ENCODE measurements at regions not wholly inside any gene's neighbourhood (a gene's known extent, or its start where the extent isn't known, plus 50 kb on each side); places are given as distances from the start of the nearest gene placed in this dataset.
"Not testable (repeated sequence)": the region's sequence is repeated elsewhere in the genome, so short reads cannot be mapped to it uniquely, and the experiment has no call there.

DNA sequence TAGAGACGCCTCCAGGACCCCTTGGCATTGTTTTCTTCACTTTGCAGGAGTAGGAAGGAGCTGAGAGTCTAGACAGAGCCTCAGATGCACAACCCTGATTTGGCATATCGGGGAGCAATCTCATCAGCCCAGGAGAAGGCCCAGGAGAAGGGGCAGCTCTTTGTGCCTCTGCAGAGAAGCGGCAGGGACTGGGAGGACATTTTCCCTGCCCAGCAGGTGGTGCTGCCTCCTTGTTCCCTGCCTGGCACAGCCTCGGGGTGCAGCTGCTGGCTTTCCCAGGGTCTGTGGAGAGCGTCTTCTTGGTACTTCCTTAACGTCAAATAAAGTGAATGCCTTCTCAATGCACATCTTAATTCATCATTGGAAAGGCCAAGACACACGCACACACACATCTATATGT, 419.5 kb downstream of the TMEM121 start:
- H3K27ac ChIP-seq: no peak overlapping the region
- no peaks in the 10 kb centered on the region for H3K36me3 ChIP-seq (replicated peaks in 1 of 2)
- no peaks in the 10 kb centered on the region for H3K27me3 ChIP-seq
- no peak overlapping the region for H3K4me3 ChIP-seq
- TF ChIP-seq, protein P1, sequence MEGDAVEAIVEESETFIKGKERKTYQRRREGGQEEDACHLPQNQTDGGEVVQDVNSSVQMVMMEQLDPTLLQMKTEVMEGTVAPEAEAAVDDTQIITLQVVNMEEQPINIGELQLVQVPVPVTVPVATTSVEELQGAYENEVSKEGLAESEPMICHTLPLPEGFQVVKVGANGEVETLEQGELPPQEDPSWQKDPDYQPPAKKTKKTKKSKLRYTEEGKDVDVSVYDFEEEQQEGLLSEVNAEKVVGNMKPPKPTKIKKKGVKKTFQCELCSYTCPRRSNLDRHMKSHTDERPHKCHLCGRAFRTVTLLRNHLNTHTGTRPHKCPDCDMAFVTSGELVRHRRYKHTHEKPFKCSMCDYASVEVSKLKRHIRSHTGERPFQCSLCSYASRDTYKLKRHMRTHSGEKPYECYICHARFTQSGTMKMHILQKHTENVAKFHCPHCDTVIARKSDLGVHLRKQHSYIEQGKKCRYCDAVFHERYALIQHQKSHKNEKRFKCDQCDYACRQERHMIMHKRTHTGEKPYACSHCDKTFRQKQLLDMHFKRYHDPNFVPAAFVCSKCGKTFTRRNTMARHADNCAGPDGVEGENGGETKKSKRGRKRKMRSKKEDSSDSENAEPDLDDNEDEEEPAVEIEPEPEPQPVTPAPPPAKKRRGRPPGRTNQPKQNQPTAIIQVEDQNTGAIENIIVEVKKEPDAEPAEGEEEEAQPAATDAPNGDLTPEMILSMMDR (IDR thresholded peaks at IDR 0.05): no peak
- H3K4me1 ChIP-seq (replicated peaks in 1 of 2): no peaks in the 10 kb centered on the region
- intact Hi-C loops (cut with DNase I): loop anchor here in 1 of 2 donors (10.0 kb wide), 1 partner anchor 271 kb away; no protein-coding TSS in a partner anchor
- H3K9me3 ChIP-seq (replicated peaks in 1 of 3): no peaks in the 10 kb centered on the region
- WGBS, 4 donors: 46 to 59% (median 55%) methylated on average over 7 of the region's 7 CpGs
- DNase-seq: peak in 1 of 7 donors; percentile 27

DNA sequence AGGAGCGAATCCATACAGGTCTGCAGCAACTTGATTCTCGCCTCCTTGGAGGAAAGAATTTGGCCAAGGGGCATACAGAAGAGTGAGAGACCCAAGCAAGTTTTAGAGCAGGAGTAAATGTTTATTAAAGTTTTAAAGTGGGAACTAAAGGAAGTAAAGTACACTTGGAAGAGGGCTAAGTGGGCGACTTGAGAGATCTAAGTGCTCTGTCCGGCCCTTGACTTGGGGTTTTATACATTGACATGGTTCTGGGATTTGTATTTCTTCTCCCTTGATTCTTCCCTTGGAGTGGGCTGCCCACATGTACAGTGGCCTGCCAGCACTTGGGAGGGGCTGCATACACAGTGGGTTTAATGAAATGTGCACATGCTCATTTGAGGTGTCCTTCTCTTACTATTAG, 421.2 kb downstream of the TMEM121 start:
- intact Hi-C loops (cut with DNase I): loop anchor here in 1 of 2 donors (10.0 kb wide), 1 partner anchor 273 kb away; no protein-coding TSS in a partner anchor
- WGBS, 4 donors: 65 to 74% (median 70%) methylated on average over 4 of the region's 4 CpGs
- no peaks in the 10 kb centered on the region for H3K36me3 ChIP-seq (replicated peaks in 1 of 2)
- peak in 1 of 7 donors; percentile 13 for DNase-seq
- no peak overlapping the region for H3K27ac ChIP-seq
- TF ChIP-seq, protein P1 (IDR thresholded peaks at IDR 0.05): no peak
- TF ChIP-seq POLR2A (IDR thresholded peaks at IDR 0.05): no peak
- H3K4me1 ChIP-seq (replicated peaks in 1 of 2): no peaks in the 10 kb centered on the region
- H3K4me3 ChIP-seq: no peak overlapping the region
- no peaks in the 10 kb centered on the region for H3K27me3 ChIP-seq
- H3K9me3 ChIP-seq (replicated peaks in 1 of 3): no peaks in the 10 kb centered on the region

DNA sequence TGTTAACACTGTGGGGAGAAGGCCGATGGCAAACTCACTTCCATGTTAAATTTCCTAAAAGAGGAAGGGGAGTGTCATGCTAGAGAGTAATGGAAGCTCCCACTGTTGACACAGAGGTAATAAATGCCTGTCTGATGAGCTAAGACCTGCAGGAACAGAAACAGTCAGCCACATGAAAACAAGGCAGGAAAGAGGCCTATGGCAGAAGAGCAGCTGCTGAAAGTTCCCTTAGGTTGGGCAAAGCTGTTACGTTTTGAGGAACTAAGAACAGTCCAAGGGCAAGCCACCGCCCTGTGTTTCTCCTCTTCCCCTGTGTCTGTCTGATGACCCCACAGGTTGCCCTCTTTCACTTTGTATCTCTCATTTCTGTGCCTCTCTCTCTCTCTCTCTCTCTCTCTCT, 422.6 kb downstream of the TMEM121 start:
- H3K4me3 ChIP-seq; H3K27ac ChIP-seq; H3K4me1 ChIP-seq (replicated peaks in 1 of 2); H3K9me3 ChIP-seq (replicated peaks in 1 of 3); H3K36me3 ChIP-seq (replicated peaks in 1 of 2); H3K27me3 ChIP-seq: not testable (repeated sequence)
- DNase-seq: peak in 2 of 7 donors; percentile 8 to 40
- intact Hi-C loops (cut with DNase I): loop anchor here in 1 of 2 donors (10.0 kb wide), 1 partner anchor 274 kb away; no protein-coding TSS in a partner anchor
- 34 to 51% (median 46%) methylated on average over 3 of the region's 3 CpGs for WGBS, 4 donors

DNA sequence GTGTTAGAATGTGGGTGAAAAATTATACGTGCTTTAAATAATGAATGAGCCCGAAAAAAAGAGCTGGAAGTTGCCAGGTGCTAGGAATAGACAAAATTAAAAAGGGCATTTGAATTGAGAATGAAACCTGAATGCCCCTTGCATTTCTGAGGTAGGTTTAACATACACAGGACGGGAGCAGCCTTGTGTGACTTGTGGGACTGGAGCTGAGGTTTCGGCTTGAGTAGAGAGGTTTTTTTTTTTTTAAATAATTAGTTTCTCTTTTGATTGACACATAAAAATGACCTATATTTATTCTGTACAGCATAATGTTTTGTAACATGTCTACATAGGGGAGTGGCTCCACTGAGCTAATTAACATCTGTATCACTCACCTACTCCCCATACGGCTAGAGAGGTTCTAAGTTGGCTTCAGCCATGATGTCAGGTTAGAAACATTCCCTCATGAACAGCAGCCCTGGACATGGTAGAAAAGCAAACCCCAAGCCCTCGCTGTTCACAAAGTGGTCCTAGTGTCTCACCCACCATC, 424.0 kb downstream of the TMEM121 start:
- intact Hi-C loops (cut with DNase I); H3K4me3 ChIP-seq; H3K4me1 ChIP-seq (replicated peaks in 1 of 2); H3K36me3 ChIP-seq (replicated peaks in 1 of 2); H3K9me3 ChIP-seq (replicated peaks in 1 of 3); H3K27me3 ChIP-seq; DNase-seq; H3K27ac ChIP-seq: not testable (repeated sequence)
- WGBS, 4 donors: 59 to 64% (median 62%) methylated on average over 6 of the region's 6 CpGs

DNA sequence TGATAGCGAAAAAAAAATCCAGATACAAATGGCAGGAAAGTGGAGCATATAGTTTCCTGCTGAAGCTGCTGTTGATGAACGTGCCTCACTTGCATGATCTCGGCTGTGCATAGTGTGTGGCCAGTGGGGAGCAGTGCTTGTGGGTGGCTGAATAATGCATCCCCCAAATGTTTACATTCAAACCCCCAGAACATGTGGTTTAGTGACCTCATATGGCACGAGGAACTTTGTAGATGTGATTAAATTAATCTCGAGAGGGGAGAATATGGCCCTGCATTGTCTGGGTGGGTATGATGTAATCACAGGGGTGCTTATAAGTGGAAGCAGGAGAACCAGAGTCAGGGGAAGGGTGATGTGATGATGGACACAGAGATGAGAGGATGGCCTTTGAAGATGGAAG, 425.0 kb downstream of the TMEM121 start:
- Histone ChIP-seq H3K9me3 (replicated peaks in 1 of 3) (no peaks in the 10 kb centered on the region), H3K27ac (no peak overlapping the region), H3K4me1 (replicated peaks in 1 of 2) (no peaks in the 10 kb centered on the region), H3K4me3 (no peak overlapping the region), H3K36me3 (replicated peaks in 1 of 2) (no peaks in the 10 kb centered on the region), H3K27me3 (no peaks in the 10 kb centered on the region)
- no peak for DNase-seq
- intact Hi-C loops (cut with DNase I): no loop called here
- TF ChIP-seq, protein P1 (IDR thresholded peaks at IDR 0.05): no peak
- TF ChIP-seq POLR2A (IDR thresholded peaks at IDR 0.05): no peak
- 51 to 59% (median 56%) methylated on average over 5 of the region's 5 CpGs for WGBS, 4 donors
